ENCODE measurements at regions not wholly inside any gene's neighbourhood (a gene's known extent, or its start where the extent isn't known, plus 50 kb on each side); places are given as distances from the start of the nearest gene placed in this dataset.

GRCh38 chr5:82713811-82714210, 363.4 kb downstream of the TMEM167A start:
- TF ChIP-seq TAF1 (IDR thresholded peaks at IDR 0.05; ENCODE audit: low read depth, low read length), result no peak
- TF ChIP-seq PAX5 (IDR thresholded peaks at IDR 0.05; ENCODE audit: insufficient read depth, low read length, severe bottlenecking), result no peak
- no peak for TF ChIP-seq POU2F2 (IDR thresholded peaks at IDR 0.05; ENCODE audit: low read depth, low read length)
- TF ChIP-seq POLR2AphosphoS5 (IDR thresholded peaks at IDR 0.05; ENCODE audit: low read depth, low read length), result no peak
- TF ChIP-seq SPI1 (IDR thresholded peaks at IDR 0.05; ENCODE audit: low read depth, low read length), result no peak
- TF ChIP-seq POLR2A (IDR thresholded peaks at IDR 0.05; ENCODE audit: low read depth, low read length), result no peak
- DNase-seq (ENCODE audit: insufficient read length, low spot score), result no peak
- FAIRE-seq, result no peak

DNA sequence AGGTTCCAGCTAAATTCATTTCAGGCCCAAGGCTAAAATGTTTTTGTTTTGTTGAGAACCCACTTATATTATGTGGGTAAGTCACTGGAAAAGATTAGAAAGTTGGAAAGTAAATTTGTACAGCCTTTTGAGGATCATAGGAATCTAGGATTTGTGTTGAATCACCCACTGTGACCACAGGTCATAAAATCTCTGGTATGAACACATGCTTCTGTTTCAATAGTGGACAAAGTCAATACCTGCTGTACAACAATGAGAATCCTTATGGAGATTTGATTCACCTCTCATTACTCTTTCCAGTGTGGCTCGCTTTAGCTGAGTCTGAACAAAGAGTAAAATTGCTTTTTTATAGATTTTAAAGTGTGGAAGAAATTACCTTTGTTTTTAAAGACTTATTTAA, 369.5 kb downstream of the TMEM167A start:
- TF ChIP-seq POLR2AphosphoS5 (IDR thresholded peaks at IDR 0.05; ENCODE audit: low read depth, low read length) (no peak), POU2F2 (IDR thresholded peaks at IDR 0.05; ENCODE audit: low read depth, low read length) (no peak), POLR2A (IDR thresholded peaks at IDR 0.05; ENCODE audit: low read depth, low read length) (no peak), SPI1 (IDR thresholded peaks at IDR 0.05; ENCODE audit: low read depth, low read length) (no peak), TAF1 (IDR thresholded peaks at IDR 0.05; ENCODE audit: low read depth, low read length) (no peak), PAX5 (IDR thresholded peaks at IDR 0.05; ENCODE audit: insufficient read depth, low read length, severe bottlenecking) (no peak)
- DNase-seq (ENCODE audit: insufficient read length, low spot score) (no peak), FAIRE-seq (no peak)

DNA sequence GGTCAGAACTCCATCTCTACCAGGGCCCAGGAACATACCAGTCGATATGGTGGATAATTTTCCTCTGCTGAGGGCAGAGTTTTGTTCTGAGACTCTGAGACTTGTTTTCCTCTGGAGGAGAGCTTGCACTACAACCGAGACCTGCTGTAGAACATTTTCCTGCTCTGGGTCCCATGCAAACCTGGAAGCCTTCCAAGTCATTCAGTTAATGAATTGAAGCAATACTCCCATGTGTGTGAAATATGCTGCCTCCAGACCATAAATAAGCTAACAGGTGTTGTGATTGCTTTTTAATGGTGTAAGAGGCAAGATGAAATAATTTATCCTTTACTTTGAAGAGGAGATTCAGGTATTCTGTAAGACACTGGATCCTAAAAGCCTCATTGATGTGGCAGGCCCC, 372.8 kb downstream of the TMEM167A start:
- no peak for FAIRE-seq
- DNase-seq (ENCODE audit: insufficient read length, low spot score), result no peak
- TF ChIP-seq POLR2A (IDR thresholded peaks at IDR 0.05; ENCODE audit: low read depth, low read length) (no peak), PAX5 (IDR thresholded peaks at IDR 0.05; ENCODE audit: insufficient read depth, low read length, severe bottlenecking) (no peak), POU2F2 (IDR thresholded peaks at IDR 0.05; ENCODE audit: low read depth, low read length) (no peak), TAF1 (IDR thresholded peaks at IDR 0.05; ENCODE audit: low read depth, low read length) (no peak), POLR2AphosphoS5 (IDR thresholded peaks at IDR 0.05; ENCODE audit: low read depth, low read length) (no peak), SPI1 (IDR thresholded peaks at IDR 0.05; ENCODE audit: low read depth, low read length) (no peak)

GRCh38 chr5:82702046-82702445, 375.1 kb downstream of the TMEM167A start:
- TF ChIP-seq SPI1 (IDR thresholded peaks at IDR 0.05; ENCODE audit: low read depth, low read length), result no peak
- no peak for TF ChIP-seq POU2F2 (IDR thresholded peaks at IDR 0.05; ENCODE audit: low read depth, low read length)
- TF ChIP-seq POLR2A (IDR thresholded peaks at IDR 0.05; ENCODE audit: low read depth, low read length), result no peak
- no peak for TF ChIP-seq POLR2AphosphoS5 (IDR thresholded peaks at IDR 0.05; ENCODE audit: low read depth, low read length)
- TF ChIP-seq TAF1 (IDR thresholded peaks at IDR 0.05; ENCODE audit: low read depth, low read length), result no peak
- no peak for TF ChIP-seq PAX5 (IDR thresholded peaks at IDR 0.05; ENCODE audit: insufficient read depth, low read length, severe bottlenecking)
- FAIRE-seq (no peak), DNase-seq (ENCODE audit: insufficient read length, low spot score) (no peak)

DNA sequence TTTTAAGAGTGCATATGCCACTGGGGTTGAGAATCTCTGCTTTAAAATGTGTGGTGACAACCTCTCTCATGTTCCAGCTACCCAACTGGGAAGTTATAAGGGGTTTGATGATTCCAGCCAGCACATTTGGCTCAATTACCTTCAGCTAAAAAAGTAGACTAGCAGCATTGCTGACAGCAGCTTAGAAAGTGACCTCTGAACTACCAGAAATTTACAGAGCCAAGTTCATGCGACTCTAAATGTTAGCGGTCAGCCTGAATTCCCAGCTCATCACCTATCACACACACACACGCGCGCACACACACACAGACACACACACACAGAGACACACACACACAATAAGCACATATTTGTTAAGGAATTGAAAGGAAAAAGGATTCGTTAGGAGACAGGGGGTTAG, 377.5 kb downstream of the TMEM167A start:
- TF ChIP-seq TAF1 (IDR thresholded peaks at IDR 0.05; ENCODE audit: low read depth, low read length), result no peak
- TF ChIP-seq PAX5 (IDR thresholded peaks at IDR 0.05; ENCODE audit: insufficient read depth, low read length, severe bottlenecking), result no peak
- no peak for TF ChIP-seq POU2F2 (IDR thresholded peaks at IDR 0.05; ENCODE audit: low read depth, low read length)
- TF ChIP-seq POLR2AphosphoS5 (IDR thresholded peaks at IDR 0.05; ENCODE audit: low read depth, low read length), result no peak
- no peak for TF ChIP-seq POLR2A (IDR thresholded peaks at IDR 0.05; ENCODE audit: low read depth, low read length)
- no peak for TF ChIP-seq SPI1 (IDR thresholded peaks at IDR 0.05; ENCODE audit: low read depth, low read length)
- DNase-seq (ENCODE audit: insufficient read length, low spot score) (no peak), FAIRE-seq (no peak)

DNA sequence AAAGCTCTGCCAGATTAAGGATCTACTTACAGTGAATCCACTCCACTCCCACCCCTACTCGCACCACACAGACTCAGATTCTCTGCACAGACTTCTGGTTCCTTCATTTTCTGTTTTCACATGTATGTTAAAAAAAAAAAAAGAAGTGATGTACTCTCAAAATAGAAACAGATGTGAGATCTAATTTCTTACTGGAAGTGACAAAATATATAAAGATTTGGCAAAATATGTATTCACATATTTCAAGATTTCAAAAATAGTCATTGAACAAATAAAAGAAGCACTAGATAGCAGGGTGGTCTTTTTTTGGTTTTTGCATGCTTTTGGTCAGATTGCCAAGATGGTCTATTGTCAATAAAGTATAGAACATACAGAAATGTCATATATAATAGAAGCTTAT, 379.2 kb downstream of the TMEM167A start:
- TF ChIP-seq SPI1 (IDR thresholded peaks at IDR 0.05; ENCODE audit: low read depth, low read length) (no peak), POU2F2 (IDR thresholded peaks at IDR 0.05; ENCODE audit: low read depth, low read length) (no peak), TAF1 (IDR thresholded peaks at IDR 0.05; ENCODE audit: low read depth, low read length) (no peak), POLR2A (IDR thresholded peaks at IDR 0.05; ENCODE audit: low read depth, low read length) (no peak), PAX5 (IDR thresholded peaks at IDR 0.05; ENCODE audit: insufficient read depth, low read length, severe bottlenecking) (no peak), POLR2AphosphoS5 (IDR thresholded peaks at IDR 0.05; ENCODE audit: low read depth, low read length) (no peak)
- FAIRE-seq, result no peak
- DNase-seq (ENCODE audit: insufficient read length, low spot score), result no peak

DNA sequence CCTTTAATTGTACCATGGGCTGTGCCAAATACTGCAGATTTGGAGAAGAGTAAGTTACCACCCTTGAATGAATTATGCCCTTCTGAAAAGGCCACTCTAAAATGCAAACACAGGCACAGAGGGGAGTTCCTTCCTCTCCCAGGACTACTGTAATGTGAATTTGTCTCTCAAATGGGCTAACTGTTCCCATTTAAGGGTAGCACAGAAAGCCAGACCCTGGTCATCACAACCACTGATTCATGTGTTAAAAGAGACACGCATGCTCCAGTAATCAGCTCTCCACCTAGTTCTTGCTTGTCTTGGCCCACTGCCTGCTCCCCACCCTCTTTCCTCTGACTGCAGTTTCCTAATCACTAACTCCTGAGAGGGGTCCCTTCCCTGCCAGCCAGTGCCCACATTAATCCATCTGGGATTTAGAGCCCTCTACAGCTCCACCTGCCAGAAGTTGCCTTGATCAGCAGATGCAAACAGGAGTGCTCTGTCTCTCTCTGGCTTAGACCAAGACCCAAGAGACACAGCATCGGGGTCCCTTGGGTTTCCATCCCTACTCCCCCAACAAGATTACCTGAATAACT, 382.4 kb downstream of the TMEM167A start:
- no peak for TF ChIP-seq SPI1 (IDR thresholded peaks at IDR 0.05; ENCODE audit: low read depth, low read length)
- no peak for TF ChIP-seq POLR2AphosphoS5 (IDR thresholded peaks at IDR 0.05; ENCODE audit: low read depth, low read length)
- TF ChIP-seq TAF1 (IDR thresholded peaks at IDR 0.05; ENCODE audit: low read depth, low read length), result no peak
- no peak for TF ChIP-seq POLR2A (IDR thresholded peaks at IDR 0.05; ENCODE audit: low read depth, low read length)
- no peak for TF ChIP-seq POU2F2 (IDR thresholded peaks at IDR 0.05; ENCODE audit: low read depth, low read length)
- no peak for TF ChIP-seq PAX5 (IDR thresholded peaks at IDR 0.05; ENCODE audit: insufficient read depth, low read length, severe bottlenecking)
- no peak for FAIRE-seq
- no peak for DNase-seq (ENCODE audit: insufficient read length, low spot score)

- no peak for FAIRE-seq
- TF ChIP-seq POLR2A (IDR thresholded peaks at IDR 0.05; ENCODE audit: low read depth, low read length) (no peak), POU2F2 (IDR thresholded peaks at IDR 0.05; ENCODE audit: low read depth, low read length) (no peak), SPI1 (IDR thresholded peaks at IDR 0.05; ENCODE audit: low read depth, low read length) (no peak), PAX5 (IDR thresholded peaks at IDR 0.05; ENCODE audit: insufficient read depth, low read length, severe bottlenecking) (no peak), TAF1 (IDR thresholded peaks at IDR 0.05; ENCODE audit: low read depth, low read length) (no peak), POLR2AphosphoS5 (IDR thresholded peaks at IDR 0.05; ENCODE audit: low read depth, low read length) (no peak)
- DNase-seq (ENCODE audit: insufficient read length, low spot score), result no peak
Measured at GRCh38 chr5:82692826-82693225, 384.4 kb downstream of the TMEM167A start.

GRCh38 chr5:82684659-82685058, 392.5 kb downstream of the TMEM167A start:
- DNase-seq (ENCODE audit: insufficient read length, low spot score), result no peak
- no peak for FAIRE-seq
- TF ChIP-seq POLR2A (IDR thresholded peaks at IDR 0.05; ENCODE audit: low read depth, low read length) (no peak), SPI1 (IDR thresholded peaks at IDR 0.05; ENCODE audit: low read depth, low read length) (no peak), PAX5 (IDR thresholded peaks at IDR 0.05; ENCODE audit: insufficient read depth, low read length, severe bottlenecking) (no peak), POLR2AphosphoS5 (IDR thresholded peaks at IDR 0.05; ENCODE audit: low read depth, low read length) (no peak), TAF1 (IDR thresholded peaks at IDR 0.05; ENCODE audit: low read depth, low read length) (no peak), POU2F2 (IDR thresholded peaks at IDR 0.05; ENCODE audit: low read depth, low read length) (no peak)

GRCh38 chr5:82684165-82684564, 393.0 kb downstream of the TMEM167A start:
- DNase-seq (ENCODE audit: insufficient read length, low spot score) (no peak), FAIRE-seq (no peak)
- TF ChIP-seq POU2F2 (IDR thresholded peaks at IDR 0.05; ENCODE audit: low read depth, low read length) (no peak), PAX5 (IDR thresholded peaks at IDR 0.05; ENCODE audit: insufficient read depth, low read length, severe bottlenecking) (no peak), POLR2A (IDR thresholded peaks at IDR 0.05; ENCODE audit: low read depth, low read length) (no peak), SPI1 (IDR thresholded peaks at IDR 0.05; ENCODE audit: low read depth, low read length) (no peak), POLR2AphosphoS5 (IDR thresholded peaks at IDR 0.05; ENCODE audit: low read depth, low read length) (no peak), TAF1 (IDR thresholded peaks at IDR 0.05; ENCODE audit: low read depth, low read length) (no peak)
